Panc1 (cell line): ENCODE measurements at regions not wholly inside any gene's neighbourhood (a gene's known extent, or its start where the extent isn't known, plus 50 kb on each side); places are given as distances from the start of the nearest gene placed in this dataset.
"Not testable (repeated sequence)": the region's sequence is repeated elsewhere in the genome, so short reads cannot be mapped to it uniquely, and the experiment has no call there.

Experiments used
- ATAC-seq: fragments of 200-7000 bp; cut with Tn5 transposase; 2 replicates; pipeline ENCODE4 v1.9.1; 2020; ENCODE audit warnings: mild to moderate bottlenecking, moderate library complexity
- BruUV-seq: library from RNA; stranded (reverse); fragments of 400-500 nt; replicated peaks from 2 replicates; lab custom pipeline; 2021; lab: Mats Ljungman, UMichigan
- CTCF ChIA-PET: fragments of 300-600 bp; sonication (Branson Sonifier 250); formaldehyde crosslinking; loops from one replicate; lab custom pipeline; 2022; ENCODE audit warnings: antibody characterized with exemption; lab: Charles Lee
- POLR2A ChIA-PET: fragments of 300-600 bp; sonication (Branson Sonifier 250); formaldehyde crosslinking; loops from one replicate; lab custom pipeline; 2022; ENCODE audit warnings: antibody characterized with exemption; lab: Charles Lee
- DNase-seq: peaks from one replicate; pipeline ENCODE4 v3.0.0-alpha.2; 2010; ENCODE audit warnings: low read depth, low spot score
- H3K27ac ChIP-seq: 2 replicates; pipeline ENCODE4 v1.5.1; 2011; ENCODE audit warnings: mild to moderate bottlenecking, low read length, inconsistent platforms
- H3K27me3 ChIP-seq: fragments of 200-500 bp; sonication (Bioruptor generic); 2 replicates; pipeline ENCODE4 v1.6.0; 2014; ENCODE audit warnings: low read length, inconsistent platforms; ENCODE audit not compliant: control insufficient read depth, insufficient read depth
- H3K36me3 ChIP-seq: fragments of 200-500 bp; sonication (Bioruptor generic); 2 replicates; pipeline ENCODE4 v1.5.1; 2014; ENCODE audit warnings: inconsistent platforms, mild to moderate bottlenecking, low read length, moderate library complexity; ENCODE audit not compliant: control insufficient read depth, insufficient read depth
- H3K4me1 ChIP-seq: 2 replicates; pipeline ENCODE4 v1.5.1; 2011; ENCODE audit warnings: inconsistent platforms, mild to moderate bottlenecking, low read length, moderate library complexity; ENCODE audit not compliant: control insufficient read depth, insufficient read depth
- H3K4me3 ChIP-seq, 2 experiments: 2 replicates each; pipeline ENCODE4 v1.5.1; 2011 to 2012; ENCODE audit warnings: low read depth in 2 of 2, low read length in 2 of 2, mild to moderate bottlenecking in 2 of 2, inconsistent platforms in 1 of 2, moderate library complexity in 1 of 2
- H3K9me3 ChIP-seq: fragments of 200-500 bp; sonication (Bioruptor generic); 2 replicates; pipeline ENCODE4 v1.5.1; 2014; ENCODE audit warnings: low read depth, mild to moderate bottlenecking, inconsistent platforms, low read length, moderate library complexity; ENCODE audit not compliant: control insufficient read depth, insufficient read depth
- POLR2AphosphoS5 ChIP-seq: IDR thresholded peaks from 2 replicates; pipeline ENCODE4 v1.6.1; 2012; ENCODE audit warnings: mild to moderate bottlenecking, low read depth, low read length, moderate library complexity
- REST ChIP-seq, 2 experiments: IDR thresholded peaks; 2 replicates each; pipeline ENCODE4 v1.6.1; 2011 to 2012; ENCODE audit warnings: low read depth in 2 of 2, control low read depth in 1 of 2, low read length in 1 of 2, mild to moderate bottlenecking in 1 of 2, moderate library complexity in 1 of 2; ENCODE audit not compliant: insufficient read depth in 1 of 2
- SIN3A ChIP-seq: IDR thresholded peaks from 2 replicates; pipeline ENCODE4 v1.6.1; 2012; ENCODE audit warnings: low read depth, mild to moderate bottlenecking, low read length, moderate library complexity, borderline replicate concordance; ENCODE audit not compliant: insufficient read depth
- TCF7L2 ChIP-seq: IDR thresholded peaks from 2 replicates; pipeline ENCODE4 v1.6.1; 2011; ENCODE audit warnings: mild to moderate bottlenecking, low read depth, low read length, inconsistent platforms
- in situ Hi-C: cut with HindIII; loops from 2 replicates; pipeline ENCODE4 v1.10.0; 2016; ENCODE audit warnings: low sequenced_read_pairs, low pct_unique_long_range_greater_than_20kb
- intact Hi-C: fragments of 100-400 bp; cut with micrococcal nuclease; formaldehyde crosslinking; loops from one replicate; pipeline ENCODE4 v1.10.0; 2022; ENCODE audit not compliant: unreplicated experiment
- TF ChIP-seq, protein P1 (sequence below): fragments of 450-650 bp; IDR thresholded peaks from 2 replicates; pipeline ENCODE4 v1.5.1; 2017; ENCODE audit warnings: mild to moderate bottlenecking

DNA sequence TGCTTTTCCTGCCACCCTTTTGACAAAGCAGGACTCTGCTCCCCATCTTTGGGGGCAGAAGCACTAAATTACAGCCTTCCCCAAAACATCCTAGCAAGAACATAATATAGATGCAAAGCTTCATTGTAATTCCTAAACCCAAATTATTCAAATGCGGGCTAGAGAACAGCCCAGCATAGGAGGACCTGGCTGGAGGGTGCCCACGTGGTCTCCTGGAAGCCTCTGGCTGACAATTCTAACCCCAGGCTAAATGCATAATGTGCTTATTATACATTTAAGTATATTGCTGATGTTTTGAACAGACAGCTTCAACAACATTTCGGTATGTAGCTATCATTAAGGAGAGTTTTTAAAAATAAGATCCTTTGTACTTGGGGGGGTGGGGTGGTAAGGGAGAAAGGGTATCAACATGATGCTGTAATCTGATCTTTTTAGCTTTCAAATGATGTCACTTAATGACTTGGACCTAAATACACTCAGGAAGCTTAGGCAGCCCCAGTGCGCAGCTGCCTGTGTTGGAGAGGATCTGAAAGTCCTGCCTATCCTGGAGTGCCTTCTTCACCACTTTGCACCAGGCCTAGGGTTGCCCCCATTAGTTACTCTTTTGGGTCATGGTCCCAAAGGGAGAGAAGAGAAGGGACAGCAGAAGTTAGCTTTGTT, 57.2 kb upstream of the USP3 start:
- H3K27me3 ChIP-seq, result no peaks in the 10 kb centered on the region
- ChIA-PET CTCF (interaction anchor here (0.6 kb wide), 2 partner anchors 156 to 217 kb away, joined by 7 to 13 read pairs; no protein-coding TSS in a partner anchor), POLR2A (no interaction called here)
- H3K9me3 ChIP-seq, result no peaks in the 10 kb centered on the region
- H3K4me3 ChIP-seq, result no peak overlapping the region
- no peak for DNase-seq
- H3K4me1 ChIP-seq, result no peaks in the 10 kb centered on the region
- no peak overlapping the region for H3K27ac ChIP-seq
- H3K36me3 ChIP-seq, result no peaks in the 10 kb centered on the region
- intact Hi-C loops (no loop called here), in situ Hi-C loops (no loop called here)
- no TSS peak for BruUV-seq
- ATAC-seq, result no peak
- TF ChIP-seq TCF7L2, result no peak
- TF ChIP-seq REST (IDR thresholded peaks at IDR 0.05; ENCODE audit: insufficient read depth in 1 of 2, low read depth in 2 of 2, low read length in 1 of 2), result no peak
- no peak for TF ChIP-seq SIN3A
- TF ChIP-seq, protein P1, sequence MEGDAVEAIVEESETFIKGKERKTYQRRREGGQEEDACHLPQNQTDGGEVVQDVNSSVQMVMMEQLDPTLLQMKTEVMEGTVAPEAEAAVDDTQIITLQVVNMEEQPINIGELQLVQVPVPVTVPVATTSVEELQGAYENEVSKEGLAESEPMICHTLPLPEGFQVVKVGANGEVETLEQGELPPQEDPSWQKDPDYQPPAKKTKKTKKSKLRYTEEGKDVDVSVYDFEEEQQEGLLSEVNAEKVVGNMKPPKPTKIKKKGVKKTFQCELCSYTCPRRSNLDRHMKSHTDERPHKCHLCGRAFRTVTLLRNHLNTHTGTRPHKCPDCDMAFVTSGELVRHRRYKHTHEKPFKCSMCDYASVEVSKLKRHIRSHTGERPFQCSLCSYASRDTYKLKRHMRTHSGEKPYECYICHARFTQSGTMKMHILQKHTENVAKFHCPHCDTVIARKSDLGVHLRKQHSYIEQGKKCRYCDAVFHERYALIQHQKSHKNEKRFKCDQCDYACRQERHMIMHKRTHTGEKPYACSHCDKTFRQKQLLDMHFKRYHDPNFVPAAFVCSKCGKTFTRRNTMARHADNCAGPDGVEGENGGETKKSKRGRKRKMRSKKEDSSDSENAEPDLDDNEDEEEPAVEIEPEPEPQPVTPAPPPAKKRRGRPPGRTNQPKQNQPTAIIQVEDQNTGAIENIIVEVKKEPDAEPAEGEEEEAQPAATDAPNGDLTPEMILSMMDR, result no peak
- no peak for TF ChIP-seq POLR2AphosphoS5

DNA sequence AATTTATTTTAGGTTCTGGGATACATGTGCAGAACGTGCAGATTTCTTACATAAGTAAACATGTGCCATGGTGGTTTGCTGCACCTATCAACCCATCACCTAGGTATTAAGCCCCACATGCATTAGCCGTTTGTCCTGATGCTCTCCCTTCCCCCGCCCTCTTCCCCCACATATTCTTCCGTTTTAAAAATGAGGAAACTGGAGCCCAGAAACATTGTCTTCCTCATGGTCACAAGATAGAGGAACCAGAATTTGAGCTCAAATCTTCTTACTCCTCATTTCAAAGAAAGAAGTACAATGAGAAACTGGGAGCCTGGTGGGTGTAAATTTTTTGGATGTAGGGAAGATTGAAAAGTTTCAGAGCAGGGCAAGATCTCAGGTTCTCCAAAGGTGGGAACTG, 56.1 kb upstream of the USP3 start:
- Histone ChIP-seq H3K4me1 (no peaks in the 10 kb centered on the region), H3K9me3 (no peaks in the 10 kb centered on the region), H3K4me3 (no peak overlapping the region), H3K27ac (no peak overlapping the region), H3K27me3 (no peaks in the 10 kb centered on the region), H3K36me3 (no peaks in the 10 kb centered on the region)
- in situ Hi-C loops (no loop called here), intact Hi-C loops (no loop called here)
- no peak for TF ChIP-seq SIN3A
- TF ChIP-seq TCF7L2, result no peak
- TF ChIP-seq POLR2AphosphoS5, result no peak
- TF ChIP-seq REST (IDR thresholded peaks at IDR 0.05; ENCODE audit: insufficient read depth in 1 of 2, low read depth in 2 of 2, low read length in 1 of 2), result no peak
- TF ChIP-seq, protein P1, result no peak
- ChIA-PET POLR2A (no interaction called here), CTCF (no interaction called here)
- no peak for DNase-seq
- no peak for ATAC-seq
- BruUV-seq, result no TSS peak

- H3K27me3 ChIP-seq, DNase-seq, BruUV-seq, in situ Hi-C loops, H3K36me3 ChIP-seq, CTCF ChIA-PET, H3K4me1 ChIP-seq, ATAC-seq, H3K9me3 ChIP-seq, intact Hi-C loops, H3K4me3 ChIP-seq, H3K27ac ChIP-seq: not testable (repeated sequence)
- POLR2A ChIA-PET, result interaction anchor here (0.7 kb wide), 1 partner anchor 35 kb away, joined by 4 read pairs; no protein-coding TSS in a partner anchor
These were observed 55.4 kb upstream of the USP3 start for GRCh38 chr15:63448872-63449555.
